H9 (cell line): ENCODE measurements at regions not wholly inside any gene's neighbourhood (a gene's known extent, or its start where the extent isn't known, plus 50 kb on each side); places are given as distances from the start of the nearest gene placed in this dataset.
"Not testable (repeated sequence)": the region's sequence is repeated elsewhere in the genome, so short reads cannot be mapped to it uniquely, and the experiment has no call there.

Experiments
- DNase-seq: peaks from one replicate; pipeline ENCODE4 v3.0.0-alpha.2; 2017
- H2AFZ ChIP-seq: one replicate; pipeline ENCODE4 v1.6.1; 2013; ENCODE audit warnings: mild to moderate bottlenecking, low read length, control low read depth, moderate library complexity
- H2AK5ac ChIP-seq: 2 replicates; pipeline ENCODE4 v1.6.1; 2013; ENCODE audit warnings: low read length, control low read depth, mixed read lengths; ENCODE audit not compliant: insufficient read length
- H2BK120ac ChIP-seq: one replicate; pipeline ENCODE4 v1.6.1; 2013; ENCODE audit warnings: low read depth, mild to moderate bottlenecking, low read length, control low read depth, inconsistent platforms; ENCODE audit not compliant: poor library complexity, severe bottlenecking
- H2BK12ac ChIP-seq: 2 replicates; pipeline ENCODE4 v1.6.1; 2013; ENCODE audit warnings: low read length, control low read depth, mixed read lengths, low read depth; ENCODE audit not compliant: insufficient read length
- H2BK15ac ChIP-seq: 2 replicates; pipeline ENCODE4 v1.6.1; 2013; ENCODE audit warnings: low read depth, low read length, control low read depth
- H2BK20ac ChIP-seq: one replicate; pipeline ENCODE4 v1.6.1; 2013; ENCODE audit warnings: low read depth, mild to moderate bottlenecking, low read length, control low read depth, inconsistent platforms; ENCODE audit not compliant: poor library complexity, severe bottlenecking
- H2BK5ac ChIP-seq: 2 replicates; pipeline ENCODE4 v1.6.1; 2013; ENCODE audit warnings: low read length, control low read depth, mixed read lengths; ENCODE audit not compliant: insufficient read length
- H3K14ac ChIP-seq: 2 replicates; pipeline ENCODE4 v1.6.1; 2013; ENCODE audit warnings: low read length, control low read depth; ENCODE audit not compliant: insufficient read depth
- H3K18ac ChIP-seq: 2 replicates; pipeline ENCODE4 v1.6.1; 2013; ENCODE audit warnings: low read depth, mild to moderate bottlenecking, mixed read lengths, low read length, control low read depth; ENCODE audit not compliant: insufficient read length
- H3K23ac ChIP-seq: 2 replicates; pipeline ENCODE4 v1.6.1; 2013; ENCODE audit warnings: low read length, control low read depth, mixed read lengths, low read depth; ENCODE audit not compliant: insufficient read length
- H3K23me2 ChIP-seq: 2 replicates; pipeline ENCODE4 v1.6.1; 2013; ENCODE audit warnings: low read depth, mild to moderate bottlenecking, mixed read lengths, low read length, control low read depth; ENCODE audit not compliant: insufficient read length, poor library complexity, severe bottlenecking
- H3K27ac ChIP-seq: 2 replicates; pipeline ENCODE4 v1.5.1; 2013; ENCODE audit warnings: low read length, control low read depth, mixed read lengths, low read depth; ENCODE audit not compliant: insufficient read length
- H3K27me3 ChIP-seq: 2 replicates; pipeline ENCODE4 v1.6.1; 2013; ENCODE audit warnings: low read length, control low read depth, inconsistent platforms; ENCODE audit not compliant: insufficient read depth
- H3K4ac ChIP-seq: 2 replicates; pipeline ENCODE4 v1.6.1; 2013; ENCODE audit warnings: low read depth, mild to moderate bottlenecking, control low read depth, inconsistent platforms, low read length, moderate library complexity
- H3K4me1 ChIP-seq: 2 replicates; pipeline ENCODE4 v1.6.1; 2013; ENCODE audit warnings: low read length, control low read depth, inconsistent platforms; ENCODE audit not compliant: insufficient read depth
- H3K4me2 ChIP-seq: 2 replicates; pipeline ENCODE4 v1.6.1; 2013; ENCODE audit warnings: low read length, control low read depth, mixed read lengths; ENCODE audit not compliant: insufficient read length, insufficient read depth
- H3K56ac ChIP-seq: 2 replicates; pipeline ENCODE4 v1.6.1; 2013; ENCODE audit warnings: low read depth, mild to moderate bottlenecking, mixed read lengths, low read length, control low read depth; ENCODE audit not compliant: insufficient read length
- H3K79me1 ChIP-seq: 2 replicates; pipeline ENCODE4 v1.6.1; 2013; ENCODE audit warnings: low read depth, mild to moderate bottlenecking, moderate library complexity, low read length, control low read depth, inconsistent platforms; ENCODE audit not compliant: insufficient read depth, poor library complexity, severe bottlenecking
- H3K79me2 ChIP-seq: 2 replicates; pipeline ENCODE4 v1.6.1; 2013; ENCODE audit warnings: low read length, control low read depth, inconsistent platforms; ENCODE audit not compliant: insufficient read depth
- H3K9ac ChIP-seq: 2 replicates; pipeline ENCODE4 v1.6.1; 2013; ENCODE audit warnings: low read length, control low read depth, mixed read lengths; ENCODE audit not compliant: insufficient read length; ENCODE audit errors: extremely low read depth
- H3K9me3 ChIP-seq: one replicate; pipeline ENCODE4 v1.6.1; 2013; ENCODE audit warnings: low read depth, low read length, inconsistent platforms; ENCODE audit not compliant: control insufficient read depth
- H3T11ph ChIP-seq: one replicate; pipeline ENCODE4 v1.6.1; 2013; ENCODE audit warnings: mild to moderate bottlenecking, low read length, control low read depth, inconsistent platforms
- H4K20me1 ChIP-seq: one replicate; pipeline ENCODE4 v1.6.1; 2013; ENCODE audit not compliant: control insufficient read depth, insufficient read length, insufficient read depth
- H4K5ac ChIP-seq: 2 replicates; pipeline ENCODE4 v1.6.1; 2013; ENCODE audit warnings: low read depth, mild to moderate bottlenecking, mixed read lengths, low read length, control low read depth; ENCODE audit not compliant: insufficient read length
- H4K8ac ChIP-seq: replicated peaks from 2 replicates; pipeline ENCODE4 v1.6.1; 2013; ENCODE audit warnings: low read length, control low read depth, mixed read lengths, low read depth; ENCODE audit not compliant: insufficient read length
- H4K91ac ChIP-seq: 2 replicates; pipeline ENCODE4 v1.6.1; 2013; ENCODE audit warnings: low read depth, mild to moderate bottlenecking, moderate library complexity, mixed read lengths, low read length, control low read depth; ENCODE audit not compliant: insufficient read length
- H3K27ac Mint-ChIP-seq, 3 experiments: 2 replicates in 2 of 3; 3 replicates in 1 of 3; pipeline ENCODE4 v1.8.0; 2020 to 2021; ENCODE audit warnings: mixed read lengths in 3 of 3, mild to moderate bottlenecking in 1 of 3, moderate library complexity in 1 of 3
- H3K27me3 Mint-ChIP-seq: 2 replicates; pipeline ENCODE4 v1.8.0; 2021; ENCODE audit warnings: low read depth, mild to moderate bottlenecking, moderate library complexity, mixed read lengths
- H3K36me3 Mint-ChIP-seq, 3 experiments: 2 replicates in 2 of 3; 3 replicates in 1 of 3; pipeline ENCODE4 v1.8.0; 2020 to 2021; ENCODE audit warnings: low read depth in 3 of 3, mixed read lengths in 3 of 3; ENCODE audit not compliant: insufficient read depth in 1 of 3
- H3K4me1 Mint-ChIP-seq, 2 experiments: 2 replicates each; pipeline ENCODE4 v1.8.0; 2020; ENCODE audit warnings: mixed read lengths in 2 of 2
- H3K4me3 Mint-ChIP-seq, 2 experiments: 2 replicates in 1 of 2; 3 replicates in 1 of 2; pipeline ENCODE4 v1.8.0; 2020 to 2021; ENCODE audit warnings: mild to moderate bottlenecking in 2 of 2, mixed read lengths in 2 of 2, moderate library complexity in 1 of 2
- H3K9me3 Mint-ChIP-seq, 2 experiments: 2 replicates in 1 of 2; 3 replicates in 1 of 2; pipeline ENCODE4 v1.8.0; 2020; ENCODE audit warnings: mild to moderate bottlenecking in 2 of 2, mixed read lengths in 2 of 2, moderate library complexity in 1 of 2
- WGBS: extraction: QIAGEN DNeasy Blood & Tissue Kit; methylation state at CpG from one replicate; pipeline ENCODE4 v1.1.7; 2013; ENCODE audit warnings: missing lambda C conversion rate, low lambda C conversion rate, mixed read lengths; ENCODE audit not compliant: insufficient read length; ENCODE audit errors: extremely low coverage; 5-methylcytosine and 5-hydroxymethylcytosine counted together

DNA sequence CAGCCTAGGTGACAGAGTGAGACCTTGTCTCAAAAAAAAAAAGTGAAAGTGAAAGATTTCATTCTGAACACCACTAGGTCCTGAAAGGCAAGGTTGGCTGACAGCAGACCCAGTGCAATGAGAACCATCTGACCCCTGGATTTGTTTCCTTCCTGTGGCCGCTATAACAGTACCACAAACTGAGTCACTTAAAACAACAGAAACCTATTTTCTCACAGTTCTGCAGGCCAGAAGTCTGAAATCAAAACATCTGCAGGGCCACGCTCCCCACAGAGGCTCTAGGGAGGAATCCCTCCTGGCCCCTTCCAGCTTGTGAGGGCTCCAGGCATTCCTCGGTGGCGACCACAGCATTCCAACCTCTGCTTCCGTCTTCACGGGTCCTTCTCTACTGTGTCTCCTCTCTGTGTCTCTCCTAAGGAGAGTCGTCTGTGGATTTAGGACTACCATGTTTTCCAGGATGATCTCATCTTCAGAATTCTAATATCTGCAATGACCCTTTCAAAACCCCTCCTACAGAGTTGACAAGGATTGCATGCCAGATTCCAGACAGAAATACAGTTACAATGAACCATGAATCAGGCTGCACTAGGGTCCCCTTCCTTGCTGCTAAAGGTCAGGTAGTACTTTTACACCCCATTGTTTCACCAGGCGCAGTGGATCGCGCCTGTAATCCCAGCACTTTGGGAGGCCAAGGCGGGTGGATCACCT lies 78.0 kb upstream of the ADGRL1 start:
- H3K27me3 ChIP-seq, H3K4me1 ChIP-seq, H4K5ac ChIP-seq, H3K27ac ChIP-seq, H3K9me3 ChIP-seq, H3K36me3 Mint-ChIP-seq, H3K9me3 Mint-ChIP-seq, H3K4me2 ChIP-seq, H3K27me3 Mint-ChIP-seq, H2BK15ac ChIP-seq, H2AK5ac ChIP-seq, H3K14ac ChIP-seq, H3K18ac ChIP-seq, H4K8ac ChIP-seq, H3K56ac ChIP-seq, H2BK12ac ChIP-seq, H3K79me1 ChIP-seq, H3K23ac ChIP-seq, H2AFZ ChIP-seq, H2BK20ac ChIP-seq, H4K20me1 ChIP-seq, H3K4me3 Mint-ChIP-seq, H3K79me2 ChIP-seq, H4K91ac ChIP-seq, H3K4ac ChIP-seq, H2BK5ac ChIP-seq, H3T11ph ChIP-seq, H3K9ac ChIP-seq, H3K23me2 ChIP-seq, H2BK120ac ChIP-seq: not testable (repeated sequence)
- peak; percentile 52 for DNase-seq
- WGBS, result no CpG with 5 or more reads among the region's 11 CpGs
- Mint-ChIP-seq H3K4me1 (peaks cover 18 to 19% of the 10 kb centered on the region in 2 experiments), H3K27ac (peak overlapping the region in 2 of 3 experiments; percentile 29 to 41; a peak in 5 of 7 replicates)

GRCh38 chr19:14279270-14279669 lies 73.3 kb upstream of the ADGRL1 start:
- H4K20me1 ChIP-seq, H2BK15ac ChIP-seq, DNase-seq, H3K9me3 ChIP-seq, H4K91ac ChIP-seq, H3K18ac ChIP-seq, H2AK5ac ChIP-seq, H3K27ac ChIP-seq, H3K4me1 ChIP-seq, H4K5ac ChIP-seq, H3K4ac ChIP-seq, H3K27me3 ChIP-seq, H3K79me1 ChIP-seq, H4K8ac ChIP-seq, H3K9ac ChIP-seq, H2BK5ac ChIP-seq, H3K14ac ChIP-seq, H3K23ac ChIP-seq, H3K4me2 ChIP-seq, H2BK12ac ChIP-seq, H3T11ph ChIP-seq, H3K56ac ChIP-seq, H2BK120ac ChIP-seq, H3K23me2 ChIP-seq, H3K4me3 Mint-ChIP-seq, H3K79me2 ChIP-seq, H2BK20ac ChIP-seq, H2AFZ ChIP-seq, H3K27ac Mint-ChIP-seq, H3K4me1 Mint-ChIP-seq: not testable (repeated sequence)
- no CpG with 5 or more reads among the region's 4 CpGs for WGBS
- Mint-ChIP-seq H3K9me3 (peaks cover 15 to 24% of the 10 kb centered on the region in 2 experiments), H3K27me3 (peaks cover 26% of the 10 kb centered on the region), H3K36me3 (peaks cover 10 to 30% (median 16%) of the 10 kb centered on the region in 3 experiments)
